Sigmoid colon (tissue), 4 donors: ENCODE measurements at regions not wholly inside any gene's neighbourhood (a gene's known extent, or its start where the extent isn't known, plus 50 kb on each side); places are given as distances from the start of the nearest gene placed in this dataset.

Source experiments
- CTCF ChIP-seq, 4 experiments: fragments of 450-650 bp in 3 of 4; fragments of 200-600 bp in 1 of 4; IDR thresholded peaks; one replicate each; pipeline ENCODE4 v1.5.1; 2016 to 2019; ENCODE audit warnings: antibody characterized with exemption in 4 of 4, mild to moderate bottlenecking in 3 of 4, moderate library complexity in 2 of 4
- EP300 ChIP-seq, 4 donors: sonication (generic); formaldehyde crosslinking; IDR thresholded peaks; one replicate each; pipeline ENCODE4 v1.6.1; 2017; ENCODE audit warnings: antibody characterized with exemption in 4 of 4
- POLR2A ChIP-seq, 2 donors: fragments of 450-650 bp; IDR thresholded peaks; one replicate each; pipeline ENCODE4 v1.6.1; 2016; ENCODE audit warnings: antibody characterized with exemption in 2 of 2, mild to moderate bottlenecking in 2 of 2, moderate library complexity in 2 of 2
- POLR2AphosphoS5 ChIP-seq, 4 donors: sonication (generic); formaldehyde crosslinking; IDR thresholded peaks; one replicate each; pipeline ENCODE4 v1.6.1; 2017; ENCODE audit warnings: antibody characterized with exemption in 4 of 4

GRCh38 chr14:86815341-86815740 is 1177.6 kb downstream of the GALC start:
- TF ChIP-seq CTCF (IDR thresholded peaks at IDR 0.05) (no peak), POLR2AphosphoS5 (IDR thresholded peaks at IDR 0.05) (no peak), POLR2A (IDR thresholded peaks at IDR 0.05) (no peak), EP300 (IDR thresholded peaks at IDR 0.05) (no peak)
